NCI-H524 treated with DMSO at 0.1 percent for 48 hours (cell line): ENCODE measurements at regions not wholly inside any gene's neighbourhood (a gene's known extent, or its start where the extent isn't known, plus 50 kb on each side); places are given as distances from the start of the nearest gene placed in this dataset.
A peak's percentile ranks its signal among the peaks of the same experiment; 100 is the strongest.
"Not testable (repeated sequence)": the region's sequence is repeated elsewhere in the genome, so short reads cannot be mapped to it uniquely, and the experiment has no call there.

Source experiments
- DNase-seq: peaks from one replicate; lab custom pipeline; 2025; lab: John Stamatoyannopoulos, UW

DNA sequence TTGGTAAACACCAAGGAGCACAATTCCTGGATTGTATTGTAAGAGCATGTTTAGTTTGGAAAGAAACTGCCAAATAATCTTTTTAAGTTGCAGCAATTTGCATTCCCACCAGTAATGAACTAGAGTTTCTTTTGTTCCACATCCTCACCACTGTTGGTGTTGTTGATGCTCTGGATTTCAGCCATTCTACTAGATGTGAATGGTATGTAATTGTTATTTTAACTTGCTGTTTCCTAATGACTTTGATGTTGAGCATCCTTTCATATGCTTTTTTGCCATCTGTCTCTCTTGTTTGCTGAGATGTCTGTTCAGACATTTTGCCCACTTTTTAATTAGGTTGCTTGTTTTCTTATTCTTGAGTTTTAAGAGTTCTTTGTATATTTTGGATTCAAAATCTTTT lies 1654.1 kb downstream of the GRIK2 start:
- DNase-seq: no peak

DNA sequence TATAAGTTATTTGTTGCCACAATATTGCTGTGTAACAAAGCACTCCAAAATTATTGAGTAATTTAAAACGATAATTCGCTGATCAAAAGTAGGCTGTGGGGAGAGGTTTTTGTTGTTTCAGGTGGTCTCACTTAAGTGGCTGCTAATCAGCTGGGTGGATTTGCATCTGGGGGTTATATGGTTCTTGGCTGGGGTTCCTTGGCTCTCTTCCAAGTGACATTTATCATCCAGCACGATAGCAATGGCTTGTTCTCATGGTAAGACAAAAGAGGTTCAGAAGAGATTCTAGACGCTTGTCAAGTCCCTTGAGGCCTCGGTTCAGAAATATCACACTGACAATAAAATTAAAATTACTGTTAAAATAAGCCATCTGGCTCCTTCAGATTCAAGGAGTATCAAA lies 1648.8 kb downstream of the GRIK2 start:
- DNase-seq: peak; percentile 64

DNA sequence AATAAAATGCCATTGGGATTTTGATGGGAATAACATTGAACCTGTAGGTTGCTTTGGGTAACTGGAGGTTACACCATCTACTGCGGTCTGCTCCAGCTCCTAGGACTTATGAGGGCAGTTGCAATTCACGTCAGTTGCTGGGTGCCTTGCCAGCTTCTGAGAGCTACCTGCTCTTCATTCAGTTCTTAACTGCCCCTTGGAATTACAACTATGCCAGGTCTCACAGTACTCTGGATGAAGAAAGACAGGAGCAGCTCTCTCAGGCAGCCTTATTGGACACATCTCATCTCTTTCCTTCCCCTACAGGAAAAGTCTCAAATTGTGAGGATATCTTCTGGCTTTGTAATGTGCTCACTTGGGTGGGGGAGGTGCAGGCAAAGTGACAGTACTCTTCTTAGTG lies 1643.3 kb downstream of the GRIK2 start:
- no peak for DNase-seq

DNA sequence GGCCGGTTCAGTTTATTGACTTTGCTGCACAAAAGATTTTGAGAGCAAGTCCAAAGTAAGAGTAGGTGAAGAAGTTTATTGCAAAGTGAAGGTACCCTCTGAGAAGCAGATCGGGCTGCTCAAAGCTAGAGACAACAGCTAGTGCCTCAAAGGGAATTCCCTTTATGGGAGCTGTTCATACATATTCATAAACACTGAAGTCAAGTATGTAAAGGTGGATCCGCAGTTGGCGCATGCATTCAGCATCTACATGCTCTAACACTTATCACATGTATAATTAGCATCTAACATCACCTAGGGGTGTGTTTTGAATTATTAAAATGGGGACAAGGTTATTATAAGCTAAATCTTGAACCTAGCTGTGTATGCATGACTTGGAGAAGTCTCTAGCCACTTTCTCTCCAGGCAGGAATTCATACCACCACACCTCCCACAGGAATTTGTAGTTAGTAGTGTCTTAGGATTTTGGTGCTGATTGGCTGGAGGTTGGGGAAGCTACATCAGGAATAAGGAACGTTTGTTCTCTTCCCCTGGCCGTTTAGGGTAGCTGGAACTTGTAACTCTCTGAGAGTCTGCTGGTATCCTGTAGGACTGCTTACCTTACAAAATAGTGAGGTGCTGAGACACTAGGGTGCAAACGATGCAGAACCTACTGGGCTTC lies 1633.9 kb downstream of the GRIK2 start:
- no peak for DNase-seq

DNA sequence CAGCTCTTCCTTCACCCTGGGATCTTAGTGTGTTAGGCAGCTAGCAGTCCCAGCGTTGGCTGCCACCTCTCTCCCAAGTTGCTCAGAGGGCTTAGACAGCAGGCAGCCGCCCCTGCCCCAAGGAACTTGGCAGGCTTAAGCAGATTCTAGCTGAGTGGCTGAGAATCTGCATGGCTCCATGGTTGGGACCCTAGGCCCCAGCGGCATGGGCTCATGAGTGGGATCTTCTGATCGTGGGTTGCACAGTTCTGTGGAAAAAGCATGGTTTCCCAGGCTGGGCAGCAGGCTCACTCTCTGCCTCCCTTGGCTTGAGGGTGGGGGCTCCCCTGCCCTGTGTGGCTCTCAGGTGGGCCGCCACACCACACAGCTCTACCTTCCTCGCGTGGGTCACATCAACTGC lies 1624.9 kb downstream of the GRIK2 start:
- no peak for DNase-seq

DNA sequence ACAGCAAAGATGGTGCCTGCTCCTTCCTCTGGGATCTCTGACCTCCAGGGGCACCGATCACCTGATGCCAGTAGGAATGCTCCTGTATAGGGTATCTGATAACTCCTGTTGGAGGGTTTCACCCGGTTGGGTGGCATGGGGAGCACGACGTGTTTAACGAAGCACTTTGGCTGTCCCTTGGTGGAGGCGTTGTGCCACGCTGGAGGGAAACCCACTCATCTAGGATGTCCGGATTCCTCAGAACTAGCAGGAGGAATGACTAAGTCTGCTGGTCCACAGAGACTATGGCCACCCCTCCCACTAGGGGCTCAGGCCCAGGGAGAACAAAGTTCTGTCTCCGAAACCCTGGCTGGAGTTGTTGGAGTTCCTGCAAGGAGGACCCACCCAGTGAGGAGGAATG lies 1624.4 kb downstream of the GRIK2 start:
- no peak for DNase-seq

DNA sequence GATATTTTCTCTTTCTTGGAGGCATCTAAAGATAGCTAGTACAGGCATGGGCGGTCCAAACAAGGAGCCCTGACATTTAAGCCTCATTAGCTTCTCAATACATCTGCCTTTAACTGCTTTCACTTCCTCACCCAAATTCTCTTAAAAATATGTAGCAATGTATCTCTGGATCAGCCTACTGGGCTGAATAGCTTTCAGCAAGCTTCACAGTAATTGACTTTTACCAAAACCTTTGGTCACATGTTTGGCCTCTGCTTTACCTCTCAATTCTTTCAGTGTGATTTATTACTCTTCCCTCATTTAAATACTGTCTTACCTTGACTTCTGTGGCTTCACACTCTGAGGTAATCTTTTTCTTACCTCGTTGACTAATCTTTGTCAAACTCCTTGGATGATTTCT lies 1618.1 kb downstream of the GRIK2 start:
- no peak for DNase-seq

DNA sequence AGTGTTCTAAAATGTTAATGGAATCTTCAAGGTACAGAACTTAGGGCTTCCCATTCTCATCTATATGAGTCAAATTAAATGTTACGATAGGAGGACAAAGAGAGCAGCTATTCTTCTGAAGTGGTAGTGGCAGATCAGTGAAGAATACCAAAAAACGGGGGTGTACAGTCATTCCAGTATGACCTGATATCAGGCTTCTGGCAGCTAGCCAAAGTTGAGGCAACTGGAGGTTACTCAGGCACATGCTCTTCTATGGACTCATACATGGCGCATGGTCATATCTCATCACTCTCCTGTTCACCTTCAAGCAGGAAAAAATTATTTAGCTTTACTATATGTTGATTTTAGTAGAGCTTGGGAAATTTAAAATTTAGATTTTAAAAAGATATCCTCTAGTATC lies 1608.8 kb downstream of the GRIK2 start:
- DNase-seq: no peak

DNA sequence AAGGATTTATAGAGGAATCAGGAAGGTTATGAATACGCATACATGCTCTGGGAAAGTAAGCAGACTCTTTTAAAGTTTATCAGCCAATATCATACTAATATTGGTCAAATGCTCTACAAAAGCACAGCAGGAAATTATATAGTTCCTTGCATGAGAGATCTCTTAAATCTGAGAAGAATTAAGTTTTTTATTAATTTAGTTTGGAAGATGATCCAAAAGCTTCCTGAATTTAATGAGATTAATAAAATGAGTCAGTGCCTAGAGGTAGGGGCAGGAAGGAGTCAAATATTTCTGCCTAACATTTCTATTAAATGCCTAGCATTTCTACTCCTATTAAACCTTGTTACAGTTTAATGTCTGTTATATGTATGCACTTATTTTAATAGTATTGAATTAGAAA lies 1608.2 kb downstream of the GRIK2 start:
- no peak for DNase-seq

DNA sequence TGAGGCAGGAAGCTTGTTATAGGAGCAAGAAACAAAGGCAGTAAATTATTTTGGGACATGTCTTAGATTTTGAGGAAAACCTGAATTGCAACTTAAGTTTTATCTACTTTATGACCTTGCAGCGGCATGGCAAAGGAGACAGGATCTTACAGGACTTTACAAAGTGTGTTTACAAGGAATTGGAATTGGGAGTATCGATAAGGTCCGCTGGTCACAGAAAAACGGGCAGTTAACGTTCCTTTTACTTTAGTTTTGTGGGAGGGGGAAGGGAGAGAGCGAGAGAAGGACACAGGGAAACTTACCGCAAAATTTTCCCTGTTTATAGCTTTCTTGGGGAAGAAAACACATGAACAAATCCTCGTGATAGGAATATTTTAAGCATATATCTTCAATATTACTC lies 1607.2 kb downstream of the GRIK2 start:
- no peak for DNase-seq

DNA sequence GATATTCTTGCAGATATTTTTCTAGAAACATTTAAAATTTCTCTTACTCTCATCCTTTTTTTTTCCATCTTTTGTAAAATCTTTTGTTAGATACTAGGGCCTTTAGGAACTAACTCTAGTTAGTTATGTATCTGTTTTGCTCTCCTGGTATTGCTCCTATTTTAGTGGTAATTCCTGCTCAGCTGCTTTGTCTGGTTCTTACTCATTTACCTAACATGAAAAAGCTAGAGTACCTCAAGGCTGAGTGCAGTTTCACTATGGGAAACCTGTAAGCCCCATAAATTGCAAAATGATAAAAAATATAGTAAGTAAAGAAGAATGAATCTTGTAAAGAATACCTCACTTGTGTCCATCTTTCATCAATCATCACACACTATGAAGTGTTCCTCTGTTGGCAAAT lies 1602.0 kb downstream of the GRIK2 start:
- DNase-seq: no peak

DNA sequence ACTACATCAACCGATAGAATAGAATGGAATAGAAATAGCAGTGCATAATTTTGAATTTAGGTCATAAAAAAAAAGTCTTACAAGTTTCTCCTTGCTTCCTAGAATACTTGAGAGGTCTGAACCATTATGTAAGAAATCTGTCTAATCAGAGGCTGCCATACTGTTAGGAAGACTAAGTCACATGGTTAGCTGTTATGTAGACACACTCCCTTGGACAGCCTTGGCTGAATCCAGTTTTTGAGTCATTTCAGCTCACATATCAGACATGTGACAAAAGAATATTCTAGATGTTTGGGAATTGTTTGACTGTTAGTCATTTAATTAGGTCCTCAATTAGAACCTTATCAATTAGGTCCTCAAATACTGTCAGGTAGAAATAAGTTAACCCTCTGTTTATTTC lies 1601.4 kb downstream of the GRIK2 start:
- DNase-seq: no peak

DNA sequence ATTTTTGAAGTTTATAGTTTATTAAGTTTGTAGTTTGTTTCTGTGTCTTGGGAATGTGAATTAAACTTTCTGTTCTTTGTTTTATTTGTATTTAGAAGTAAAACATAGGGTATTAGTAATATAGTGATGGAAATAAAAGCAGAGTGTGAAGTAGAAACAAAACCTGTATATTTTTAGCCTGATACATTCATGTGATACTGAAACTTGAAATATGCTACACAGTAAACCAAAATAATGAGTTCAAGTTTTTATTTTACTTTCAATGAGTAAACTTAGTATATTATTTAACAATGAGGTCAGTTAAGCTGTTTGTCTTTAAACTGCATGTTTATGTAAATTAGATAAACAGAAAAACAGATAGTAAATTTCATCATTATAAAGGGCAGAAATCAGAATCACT lies 1592.6 kb downstream of the GRIK2 start:
- no peak for DNase-seq

DNA sequence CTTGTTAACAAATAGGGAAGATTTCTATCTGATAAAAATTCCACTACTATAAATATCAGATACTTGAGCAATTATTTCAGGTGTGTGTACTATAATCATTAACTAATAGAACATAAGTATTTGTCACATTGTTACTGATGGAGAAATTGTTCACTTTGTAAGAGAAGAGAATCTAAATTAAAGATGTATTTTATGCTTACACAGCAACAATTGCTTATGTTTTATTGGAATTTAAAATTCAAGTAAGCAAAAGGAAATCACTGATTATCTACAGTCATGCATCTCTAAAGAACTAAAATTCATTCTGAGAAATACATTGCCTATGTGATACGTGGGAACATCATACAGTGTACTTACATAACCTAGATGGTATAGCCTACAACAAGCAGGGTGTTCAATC lies 1590.8 kb downstream of the GRIK2 start:
- no peak for DNase-seq

DNA sequence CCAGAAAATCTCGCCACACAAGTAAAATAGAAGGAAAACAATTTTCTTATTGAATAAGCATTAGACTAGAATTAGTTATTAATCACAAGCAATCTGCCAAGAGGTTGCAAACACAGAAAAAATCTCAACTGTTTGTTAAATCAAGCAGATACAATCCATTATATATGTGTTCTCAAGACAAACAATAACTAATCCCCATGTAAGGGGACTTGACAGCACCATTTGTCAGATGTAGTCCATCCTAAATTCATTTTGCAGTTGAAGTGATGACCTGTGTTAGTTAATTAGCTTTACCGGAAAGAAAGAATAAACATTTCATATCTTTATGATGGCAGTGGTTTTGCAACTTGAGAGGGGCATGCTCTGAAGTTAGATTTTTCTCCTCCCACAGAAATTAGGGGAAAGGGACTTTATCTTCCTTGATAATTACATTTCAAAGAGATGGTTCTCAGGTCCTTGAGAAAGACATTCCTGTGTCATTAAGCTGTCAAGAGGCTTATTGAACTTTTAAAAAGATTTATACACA lies 1588.0 kb downstream of the GRIK2 start:
- no peak for DNase-seq

DNA sequence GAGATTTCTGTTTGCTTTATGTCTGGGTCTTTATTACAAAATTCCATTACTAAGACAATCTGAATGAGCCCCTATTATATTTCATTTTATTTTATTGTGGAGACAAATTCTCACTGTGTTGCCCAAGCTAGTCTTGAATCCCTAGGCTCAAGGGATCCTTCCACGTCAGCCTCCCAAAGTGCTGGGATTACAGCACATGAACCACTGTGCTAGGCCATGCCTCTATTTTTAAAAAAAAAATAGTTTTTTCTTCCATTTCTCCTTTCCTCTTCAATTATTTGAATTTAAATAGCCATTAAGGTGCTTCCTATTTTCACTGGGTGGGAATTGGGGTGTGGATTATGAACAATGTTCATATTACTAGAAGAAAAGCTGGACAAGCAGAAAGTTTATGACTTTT lies 1587.4 kb downstream of the GRIK2 start:
- no peak for DNase-seq

DNA sequence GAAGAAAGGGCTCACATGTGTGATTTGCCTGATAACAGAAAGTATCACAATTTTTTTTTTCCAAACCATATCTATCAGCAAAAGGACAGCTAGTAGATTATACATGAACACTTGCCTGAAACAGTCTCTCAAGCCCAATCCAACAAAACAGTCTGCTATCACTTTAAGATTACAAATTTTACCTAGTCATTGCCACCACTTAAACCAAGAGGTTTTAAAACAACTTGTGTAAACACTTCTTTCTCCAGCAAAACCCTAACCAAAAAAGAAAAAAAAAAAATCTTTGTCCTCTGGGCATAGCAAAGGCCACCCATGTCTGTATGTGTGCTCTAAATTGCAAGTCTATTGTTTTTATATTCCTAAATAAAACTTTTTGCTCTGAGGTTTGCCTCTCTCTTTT lies 1568.4 kb downstream of the GRIK2 start:
- DNase-seq: no peak

DNA sequence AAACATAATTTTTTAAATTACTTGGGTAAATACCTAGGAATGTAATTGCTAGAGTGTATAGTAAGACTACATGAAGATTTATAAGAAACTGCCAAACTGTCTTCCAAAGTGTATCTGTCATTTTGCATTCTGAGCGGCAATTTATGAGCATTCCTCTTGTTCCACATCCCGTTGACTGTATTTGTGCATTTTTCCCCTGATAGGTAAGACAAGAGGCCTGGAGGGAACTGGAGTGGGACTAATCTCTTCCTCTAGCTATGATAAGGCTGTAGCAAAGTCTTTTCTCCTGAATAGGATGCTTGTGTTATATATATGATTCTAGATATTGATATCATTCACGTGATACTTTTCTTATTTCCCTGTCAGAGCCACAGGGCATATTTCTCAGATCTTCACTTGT lies 1557.5 kb downstream of the GRIK2 start:
- no peak for DNase-seq

DNA sequence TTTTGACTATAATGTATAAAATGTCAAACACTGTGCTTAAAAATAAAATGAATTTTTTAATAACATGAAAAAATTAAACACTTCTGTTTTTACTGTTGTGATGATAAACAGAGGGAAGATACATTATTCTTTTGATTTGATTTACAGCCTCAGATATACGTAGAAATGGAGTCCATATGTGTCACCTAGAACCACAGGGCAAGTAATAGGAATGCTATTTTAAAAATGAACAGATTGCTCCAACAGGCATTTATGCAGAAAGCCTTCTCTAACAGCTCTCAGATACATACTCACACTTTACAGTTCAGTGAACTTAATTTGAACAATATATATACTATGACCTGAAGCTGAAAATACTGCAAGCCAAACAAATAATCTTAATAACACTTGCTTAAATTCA lies 1551.0 kb downstream of the GRIK2 start:
- DNase-seq: no peak

DNA sequence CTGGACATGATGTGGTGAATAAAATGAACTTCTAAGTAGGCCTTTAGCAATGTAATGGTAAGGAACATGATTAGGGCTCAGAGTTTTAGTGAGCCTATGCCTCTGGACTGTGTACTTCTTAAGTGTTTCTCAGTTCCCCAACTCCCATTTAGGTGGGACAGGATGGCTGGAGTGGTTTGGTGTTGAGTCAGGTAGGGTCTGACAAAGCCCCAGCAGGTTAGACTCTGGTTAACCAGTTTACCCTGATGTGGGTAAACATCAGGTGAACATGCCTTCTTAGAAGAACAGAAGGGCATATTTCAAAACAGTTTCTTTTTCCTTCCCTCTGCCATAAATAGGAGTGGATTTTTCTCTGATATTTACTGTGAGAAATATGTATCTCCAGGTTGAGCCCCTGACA lies 1548.7 kb downstream of the GRIK2 start:
- DNase-seq: no peak

DNA sequence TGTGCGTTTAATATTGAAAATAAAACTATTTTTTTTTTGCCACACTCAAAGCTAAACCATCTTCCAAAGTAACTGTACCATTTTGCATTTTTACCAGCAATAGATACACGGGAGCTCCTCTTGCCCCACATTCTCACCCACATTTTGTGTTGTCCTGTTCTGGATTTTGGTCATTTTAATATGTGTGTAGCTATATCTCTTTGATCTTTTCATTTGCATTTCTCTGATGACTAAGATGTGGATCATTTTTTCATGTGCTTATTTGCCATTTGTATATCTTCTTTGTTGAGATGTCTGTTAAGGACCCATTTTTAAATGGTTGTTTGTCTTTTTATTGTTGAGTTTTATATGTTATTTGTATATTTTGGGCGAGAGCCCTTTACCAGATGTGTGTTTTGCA lies 1543.5 kb downstream of the GRIK2 start:
- no peak for DNase-seq

DNA sequence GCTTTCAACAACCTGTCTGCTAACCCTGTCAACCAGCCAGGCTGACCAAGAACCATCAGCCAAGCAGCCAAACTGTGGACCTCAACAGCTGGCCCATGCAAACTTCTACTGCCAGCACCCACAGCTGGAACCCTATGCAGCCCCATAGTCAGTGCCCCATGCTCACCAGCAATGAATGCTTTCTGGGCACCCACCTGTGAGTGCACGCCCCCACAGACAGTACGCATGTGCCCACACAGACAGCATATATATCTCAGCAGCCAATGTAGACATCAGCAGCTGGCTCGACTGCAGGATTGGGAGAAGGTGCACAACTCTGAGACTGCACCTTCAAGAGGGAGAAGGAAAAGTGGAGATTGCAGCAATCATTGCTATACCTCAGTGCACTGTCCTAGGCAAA lies 1534.6 kb downstream of the GRIK2 start:
- no peak for DNase-seq

DNA sequence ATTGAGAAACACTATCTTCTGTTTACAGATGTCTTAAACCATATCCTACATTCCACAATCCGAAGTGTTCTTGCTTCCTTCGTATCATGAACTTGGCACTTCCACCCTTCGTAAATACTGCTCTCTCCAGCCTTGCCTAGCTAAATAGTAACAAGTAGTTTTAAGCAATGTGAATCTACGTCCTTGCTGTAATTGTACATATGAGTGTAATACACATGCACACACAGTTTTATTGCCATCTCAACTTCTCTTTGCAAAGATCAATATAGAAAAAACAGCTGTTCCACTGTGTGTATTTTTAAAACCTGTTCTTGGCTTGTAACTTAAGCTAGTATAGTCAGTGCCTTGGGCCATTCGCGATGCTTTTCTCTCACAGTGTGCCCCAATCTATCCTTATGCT lies 1524.7 kb downstream of the GRIK2 start:
- DNase-seq: no peak

DNA sequence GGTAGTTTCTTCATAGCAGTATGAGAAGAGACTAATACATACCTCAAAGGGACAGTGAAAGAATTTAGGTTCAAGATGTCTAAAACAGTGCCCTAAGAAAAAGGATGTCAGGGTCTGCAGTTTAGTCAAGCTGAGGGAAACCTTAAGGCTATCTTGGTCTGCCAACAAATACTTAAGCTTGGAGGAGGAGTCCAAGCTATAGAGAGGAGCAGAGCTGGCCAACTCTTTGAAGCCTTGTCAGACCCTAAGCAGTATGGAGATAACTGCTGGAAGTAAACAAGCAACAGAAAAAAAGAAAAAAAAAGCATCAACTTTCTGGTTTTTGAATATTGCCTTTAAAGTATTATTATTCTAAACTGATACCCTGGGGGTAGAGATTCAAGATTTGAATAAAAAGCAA lies 1518.1 kb downstream of the GRIK2 start:
- DNase-seq: no peak

DNA sequence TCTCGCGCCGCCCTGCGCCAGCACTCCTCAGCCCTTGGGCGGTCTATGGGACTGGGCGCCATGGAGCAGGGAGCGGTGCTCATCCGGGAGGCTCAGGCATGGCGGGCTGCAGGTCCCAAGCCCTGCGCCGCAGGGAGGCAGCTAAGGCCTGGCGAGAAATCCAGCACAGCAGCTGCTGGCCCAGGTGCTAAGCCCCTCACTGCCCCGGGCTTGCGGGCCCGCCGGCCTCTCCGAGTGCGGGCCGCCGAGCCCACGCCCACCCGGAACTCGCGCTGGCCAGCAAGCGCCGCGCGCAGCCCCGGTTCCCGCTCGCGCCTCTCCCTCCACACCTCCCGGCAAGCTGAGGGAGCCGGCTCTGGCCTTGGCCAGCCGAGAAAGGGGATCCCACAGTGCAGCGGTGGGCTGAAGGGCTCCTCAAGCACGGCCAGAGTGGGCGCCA lies 1517.2 kb downstream of the GRIK2 start:
- not testable (repeated sequence) for DNase-seq
